ENCODE measurements at regions not wholly inside any gene's neighbourhood (a gene's known extent, or its start where the extent isn't known, plus 50 kb on each side); places are given as distances from the start of the nearest gene placed in this dataset.

- no peak for ATAC-seq
- no peaks in the 10 kb centered on the region for H3K9me3 ChIP-seq (ENCODE audit: low read length)
- 50% methylated on average over 2 of the region's 2 CpGs for WGBS (ENCODE audit: low lambda C conversion rate)
These were observed 111.4 kb upstream of the TAC1 start for GRCh38 chr7:97620495-97620894.

GRCh38 chr7:97623333-97623732, 108.6 kb upstream of the TAC1 start:
- FAIRE-seq, result no peak
- ATAC-seq, result no peak
- ChIA-PET CTCF (ENCODE audit: low intra/inter-chr PET ratio, low total read pairs) (no interaction called here), POLR2A (no interaction called here)
- no TSS peak for BruUV-seq (replicated peaks)
- DNase-seq (ENCODE audit: low spot score), result no peak
- no peak overlapping the region for H3K4me2 ChIP-seq (ENCODE audit: low read depth, low read length)
- H3K9ac ChIP-seq (ENCODE audit: insufficient read depth, low read depth, low read length), result no peak overlapping the region
- no peaks in the 10 kb centered on the region for H4K20me1 ChIP-seq (ENCODE audit: insufficient read depth, low read length)
- no peaks in the 10 kb centered on the region for H3K4me1 ChIP-seq (ENCODE audit: insufficient read depth, low read length)
- H3K27me3 ChIP-seq (ENCODE audit: control insufficient read depth in 1 of 2, insufficient read depth in 2 of 2, low read length in 2 of 2), result no peaks in the 10 kb centered on the region
- TF ChIP-seq ZBTB20 (CRISPR knock-in tag; IDR thresholded peaks at IDR 0.05; ENCODE audit: borderline replicate concordance, low read depth) (no peak), PAWR (CRISPR knock-in tag; IDR thresholded peaks at IDR 0.05; ENCODE audit: borderline replicate concordance) (no peak), MXD1 (CRISPR knock-in tag; IDR thresholded peaks at IDR 0.05) (no peak), ZFP36L1 (CRISPR knock-in tag; IDR thresholded peaks at IDR 0.05) (no peak), SRF (IDR thresholded peaks at IDR 0.05; ENCODE audit: low read depth, low read length) (no peak), CAMTA2 (CRISPR knock-in tag; IDR thresholded peaks at IDR 0.05; ENCODE audit: borderline replicate concordance) (no peak), ZNF674 (CRISPR knock-in tag; IDR thresholded peaks at IDR 0.05; ENCODE audit: low read depth) (no peak), ZNF256 (CRISPR knock-in tag; conservative IDR thresholded peaks at IDR 0.05) (no peak), PITX1 (CRISPR knock-in tag; IDR thresholded peaks at IDR 0.05) (no peak), TFE3 (CRISPR knock-in tag; IDR thresholded peaks at IDR 0.05) (no peak), ZNF335 (CRISPR knock-in tag; IDR thresholded peaks at IDR 0.05) (no peak), MTF2 (CRISPR knock-in tag; IDR thresholded peaks at IDR 0.05; ENCODE audit: borderline replicate concordance) (no peak), JDP2 (CRISPR knock-in tag; IDR thresholded peaks at IDR 0.05; ENCODE audit: borderline replicate concordance) (no peak), HHEX (CRISPR knock-in tag; IDR thresholded peaks at IDR 0.05) (no peak)
- H3K9me3 ChIP-seq (ENCODE audit: low read length), result no peaks in the 10 kb centered on the region
- no peaks in the 10 kb centered on the region for H3K36me3 ChIP-seq (replicated peaks in 1 of 2; ENCODE audit: control insufficient read depth in 1 of 2, insufficient read depth in 2 of 2, low read length in 2 of 2)
- no peak overlapping the region for H3K27ac ChIP-seq (ENCODE audit: extremely low read length, insufficient read depth, low read length)
- H3K4me3 ChIP-seq (replicated peaks in 1 of 3; ENCODE audit: insufficient read depth in 1 of 3, low read depth in 2 of 3, low read length in 3 of 3), result no peak overlapping the region
- H3K79me2 ChIP-seq (ENCODE audit: insufficient read depth, low read length), result no peaks in the 10 kb centered on the region
- no peak overlapping the region for H2AFZ ChIP-seq (ENCODE audit: low read length)
- in situ Hi-C loops (cut with HindIII; ENCODE audit: extremely low pct_ligation_motif_present, low pct_unique_long_range_greater_than_20kb) (no loop called here), intact Hi-C loops (cut with micrococcal nuclease; ENCODE audit: unreplicated experiment) (no loop called here)
- WGBS (ENCODE audit: low lambda C conversion rate), result 27% methylated on average over 3 of the region's 3 CpGs

More at GRCh38 chr7:97620495-97620894, 111.4 kb upstream of the TAC1 start:
- TF ChIP-seq ZNF672 (CRISPR knock-in tag; IDR thresholded peaks at IDR 0.05) (no peak), ZFP62 (CRISPR knock-in tag; IDR thresholded peaks at IDR 0.05) (no peak), ZNF10 (CRISPR knock-in tag; IDR thresholded peaks at IDR 0.05; ENCODE audit: borderline replicate concordance, low read depth) (no peak), ZNF557 (CRISPR knock-in tag; IDR thresholded peaks at IDR 0.05) (no peak), ZNF550 (CRISPR knock-in tag; IDR thresholded peaks at IDR 0.05; ENCODE audit: borderline replicate concordance) (no peak), ZNF124 (CRISPR knock-in tag; IDR thresholded peaks at IDR 0.05) (no peak), GATA4 (IDR thresholded peaks at IDR 0.05; ENCODE audit: borderline replicate concordance, low read depth) (no peak), MAZ (IDR thresholded peaks at IDR 0.05; ENCODE audit: borderline replicate concordance, low read depth, low read length) (no peak), MAZ (CRISPR knock-in tag; IDR thresholded peaks at IDR 0.05; ENCODE audit: low read depth) (no peak), ZNF567 (CRISPR knock-in tag; IDR thresholded peaks at IDR 0.05; ENCODE audit: borderline replicate concordance) (no peak)
- H3K4me3 ChIP-seq (replicated peaks in 1 of 3; ENCODE audit: insufficient read depth in 1 of 3, low read depth in 2 of 3, low read length in 3 of 3), result no peak overlapping the region
- no peak overlapping the region for H2AFZ ChIP-seq (ENCODE audit: low read length)
- ChIA-PET POLR2A (no interaction called here), CTCF (ENCODE audit: low intra/inter-chr PET ratio, low total read pairs) (no interaction called here)
- no peaks in the 10 kb centered on the region for H3K79me2 ChIP-seq (ENCODE audit: insufficient read depth, low read length)
- FAIRE-seq (no peak), DNase-seq (ENCODE audit: low spot score) (no peak)
- intact Hi-C loops (cut with micrococcal nuclease; ENCODE audit: unreplicated experiment), result no loop called here
- H3K27ac ChIP-seq (ENCODE audit: extremely low read length, insufficient read depth, low read length), result no peak overlapping the region
- no peaks in the 10 kb centered on the region for H3K4me1 ChIP-seq (ENCODE audit: insufficient read depth, low read length)
- no TSS peak for BruUV-seq (replicated peaks)
- H3K4me2 ChIP-seq (ENCODE audit: low read depth, low read length), result no peak overlapping the region
- H3K36me3 ChIP-seq (replicated peaks in 1 of 2; ENCODE audit: control insufficient read depth in 1 of 2, insufficient read depth in 2 of 2, low read length in 2 of 2), result no peaks in the 10 kb centered on the region
- H4K20me1 ChIP-seq (ENCODE audit: insufficient read depth, low read length), result no peaks in the 10 kb centered on the region
- in situ Hi-C loops (cut with HindIII; ENCODE audit: extremely low pct_ligation_motif_present, low pct_unique_long_range_greater_than_20kb), result no loop called here
- H3K9ac ChIP-seq (ENCODE audit: insufficient read depth, low read depth, low read length), result no peak overlapping the region
- no peaks in the 10 kb centered on the region for H3K27me3 ChIP-seq (ENCODE audit: control insufficient read depth in 1 of 2, insufficient read depth in 2 of 2, low read length in 2 of 2)

All from HepG2 (cell line).